Stomach (tissue), 8 donors: ENCODE measurements at regions not wholly inside any gene's neighbourhood (a gene's known extent, or its start where the extent isn't known, plus 50 kb on each side); places are given as distances from the start of the nearest gene placed in this dataset.

ENCODE experiments used
- DNase-seq, 2 donors: peaks; one replicate each; pipeline versions ENCODE4 v3.0.0 to v3.0.0-alpha.2; 2013 to 2019
- H3K27ac ChIP-seq, 5 donors: fragments of 200-600 bp in 4 of 5; sonication (generic) in 4 of 5; one replicate each; pipeline ENCODE4 v1.5.1; 2013 to 2019; ENCODE audit warnings: mild to moderate bottlenecking in 1 of 5, moderate library complexity in 1 of 5
- H3K27me3 ChIP-seq, 3 donors: fragments of 200-600 bp; sonication (generic); one replicate each; pipeline ENCODE4 v1.5.1; 2017 to 2019; ENCODE audit warnings: mixed run types in 1 of 3
- H3K36me3 ChIP-seq, 4 donors: fragments of 200-600 bp; sonication (generic); 1 replicate in 3 of 4; 2 replicates in 1 of 4; pipeline ENCODE4 v1.5.1; 2016 to 2019
- H3K4me1 ChIP-seq, 4 donors: fragments of 200-600 bp; sonication (generic); one replicate each; pipeline ENCODE4 v1.5.1; 2016 to 2019
- H3K4me3 ChIP-seq, 4 donors: fragments of 200-600 bp; sonication (generic) in 3 of 4; one replicate each; pipeline ENCODE4 v1.5.1; 2016 to 2019; ENCODE audit warnings: mild to moderate bottlenecking in 1 of 4
- H3K9me3 ChIP-seq, 4 donors: fragments of 200-600 bp; sonication (generic); one replicate each; pipeline ENCODE4 v1.5.1; 2016 to 2019
- CTCF ChIP-seq, 7 experiments: fragments of 450-650 bp in 4 of 7; fragments of 200-600 bp in 3 of 7; sonication (generic) in 3 of 7; IDR thresholded peaks; one replicate each; pipeline ENCODE4 v1.5.1; 2016 to 2019; ENCODE audit warnings: antibody characterized with exemption in 7 of 7, control low read depth in 2 of 7, mild to moderate bottlenecking in 1 of 7
- EP300 ChIP-seq: sonication (generic); formaldehyde crosslinking; IDR thresholded peaks from one replicate; pipeline ENCODE4 v1.6.1; 2017; ENCODE audit warnings: antibody characterized with exemption
- POLR2A ChIP-seq, 4 donors: fragments of 450-650 bp; IDR thresholded peaks; one replicate each; pipeline ENCODE4 v1.6.1; 2016; ENCODE audit warnings: antibody characterized with exemption in 4 of 4, control low read depth in 2 of 4, mild to moderate bottlenecking in 1 of 4, moderate library complexity in 1 of 4
- POLR2AphosphoS5 ChIP-seq, 3 donors: sonication (generic); formaldehyde crosslinking; IDR thresholded peaks; one replicate each; pipeline ENCODE4 v1.6.1; 2016; ENCODE audit warnings: antibody characterized with exemption in 3 of 3
- WGBS, 5 donors: extraction: QIAGEN DNeasy Blood & Tissue Kit in 3 of 5; methylation state at CpG; one replicate each; pipeline versions ENCODE4 v1.1.5 to v1.1.7; 2013 to 2018; 5-methylcytosine and 5-hydroxymethylcytosine counted together
- intact Hi-C: fragments of 100-400 bp; cut with DNase I; formaldehyde crosslinking; loops from one replicate; pipeline ENCODE4 v1.15.1; 2023; ENCODE audit warnings: low total_unique reads
- donor health status: healthy with polysubstance abuse.
- donor health status: Bipolar disorder and iron deficiency.
- donor health status: healthy.

GRCh38 chr5:16260000-16260399 lies 80.4 kb upstream of the MARCHF11 start:
- H3K36me3 ChIP-seq = no peaks in the 10 kb centered on the region
- H3K9me3 ChIP-seq = no peaks in the 10 kb centered on the region
- no peaks in the 10 kb centered on the region for H3K27me3 ChIP-seq
- no peak overlapping the region for H3K4me3 ChIP-seq
- TF ChIP-seq CTCF (IDR thresholded peaks at IDR 0.05) (no peak), POLR2A (IDR thresholded peaks at IDR 0.05) (no peak), EP300 (no peak), POLR2AphosphoS5 (IDR thresholded peaks at IDR 0.05) (no peak)
- no peak overlapping the region for H3K27ac ChIP-seq
- no peak for DNase-seq
- intact Hi-C loops = no loop called here
- WGBS, 5 donors = 64 to 75% (median 67%) methylated on average over 2 of the region's 2 CpGs
- H3K4me1 ChIP-seq = no peaks in the 10 kb centered on the region

- no peaks in the 10 kb centered on the region for H3K27me3 ChIP-seq
- TF ChIP-seq EP300 (no peak), POLR2A (IDR thresholded peaks at IDR 0.05) (no peak), CTCF (IDR thresholded peaks at IDR 0.05) (no peak), POLR2AphosphoS5 (IDR thresholded peaks at IDR 0.05) (no peak)
- H3K4me1 ChIP-seq = no peaks in the 10 kb centered on the region
- H3K9me3 ChIP-seq = peaks cover 0 to 20% (median 11%) of the 10 kb centered on the region in 4 donors
- 57 to 74% (median 69%) methylated on average over 1 of the region's 1 CpG for WGBS, 5 donors
- no peaks in the 10 kb centered on the region for H3K36me3 ChIP-seq
- H3K27ac ChIP-seq = no peak overlapping the region
- DNase-seq = no peak
- intact Hi-C loops = no loop called here
- H3K4me3 ChIP-seq = no peak overlapping the region
Observed at GRCh38 chr5:16253856-16254255, 74.3 kb upstream of the MARCHF11 start.

GRCh38 chr5:16245956-16246355 lies 66.4 kb upstream of the MARCHF11 start:
- Histone ChIP-seq H3K4me1 (no peaks in the 10 kb centered on the region), H3K4me3 (no peak overlapping the region), H3K27me3 (no peaks in the 10 kb centered on the region), H3K27ac (no peak overlapping the region), H3K36me3 (no peaks in the 10 kb centered on the region), H3K9me3 (peaks cover 0 to 7% (median 3%) of the 10 kb centered on the region in 4 donors)
- TF ChIP-seq POLR2A (IDR thresholded peaks at IDR 0.05) = no peak
- no peak for TF ChIP-seq POLR2AphosphoS5 (IDR thresholded peaks at IDR 0.05)
- no peak for TF ChIP-seq CTCF (IDR thresholded peaks at IDR 0.05)
- TF ChIP-seq EP300 = no peak
- no peak for DNase-seq
- 9 to 19% (median 14%) methylated on average over 1 of the region's 1 CpG for WGBS, 5 donors
- intact Hi-C loops = no loop called here

- no peaks in the 10 kb centered on the region for H3K36me3 ChIP-seq
- H3K4me3 ChIP-seq = no peak overlapping the region
- TF ChIP-seq EP300 (no peak), POLR2A (IDR thresholded peaks at IDR 0.05) (no peak), CTCF (IDR thresholded peaks at IDR 0.05) (no peak), POLR2AphosphoS5 (IDR thresholded peaks at IDR 0.05) (no peak)
- no peaks in the 10 kb centered on the region for H3K4me1 ChIP-seq
- no peaks in the 10 kb centered on the region for H3K27me3 ChIP-seq
- DNase-seq = no peak
- H3K9me3 ChIP-seq = peaks cover 0 to 6% (median 2%) of the 10 kb centered on the region in 4 donors
- intact Hi-C loops = no loop called here
- 41 to 72% (median 49%) methylated on average over 4 of the region's 4 CpGs for WGBS, 5 donors
- no peak overlapping the region for H3K27ac ChIP-seq
Observed at GRCh38 chr5:16245249-16245648, 65.7 kb upstream of the MARCHF11 start.
